K562 (cell line): ENCODE measurements at regions not wholly inside any gene's neighbourhood (a gene's known extent, or its start where the extent isn't known, plus 50 kb on each side); places are given as distances from the start of the nearest gene placed in this dataset.

Experiments used
- ATAC-seq: fragments of 200-7000 bp; cut with Tn5 transposase; 3 replicates; pipeline ENCODE4 v1.9.1; 2020; ENCODE audit warnings: moderate library complexity
- BruUV-seq: library from RNA; stranded (reverse); fragments of 400-500 nt; replicated peaks from 2 replicates; lab custom pipeline; 2021; lab: Mats Ljungman, UMichigan
- CTCF ChIA-PET: fragments of 300-600 bp; formaldehyde crosslinking; extraction: SDS; loops from one replicate; lab custom pipeline; 2021; ENCODE audit warnings: low intra/inter-chr PET ratio; lab: Yijun Ruan, JAX
- POLR2A ChIA-PET: fragments of 300-600, 350-650 bp; sonication (Branson Sonifier 250); formaldehyde crosslinking; extraction: SDS; loops from one replicate; lab custom pipeline; 2021; ENCODE audit warnings: antibody characterized with exemption, inconsistent platforms; lab: Yijun Ruan, JAX
- DNase-seq, 4 experiments: peaks; one replicate each; pipeline versions ENCODE4 v3.0.0 to v3.0.0-alpha.2; 2011 to 2018; ENCODE audit warnings: low spot score in 3 of 4, mixed read lengths in 3 of 4; ENCODE audit errors: extremely low read depth in 1 of 4
- FAIRE-seq: peaks from 2 replicates; lab custom pipeline; 2011; peaks lifted over from hg19 to GRCh38; lab: Jason Lieb, UNC
- H2AFZ ChIP-seq: 2 replicates; pipeline ENCODE4 v1.6.0; 2011; ENCODE audit warnings: low read depth, low read length, control low read depth, inconsistent platforms
- H3K27ac ChIP-seq: fragments of 200-600 bp; 3 replicates; pipeline ENCODE4 v1.8.0; 2011; ENCODE audit warnings: low read depth, mild to moderate bottlenecking, control low read depth, inconsistent platforms, low read length, moderate library complexity, mixed read lengths; ENCODE audit errors: extremely low read depth
- H3K27me3 ChIP-seq, 2 experiments: fragments of 300-600 bp in 1 of 2; 2 replicates in 1 of 2; 3 replicates in 1 of 2; pipeline versions ENCODE4 v1.6.0 to v1.8.0; 2011; ENCODE audit warnings: inconsistent platforms in 2 of 2, low read length in 2 of 2, mild to moderate bottlenecking in 1 of 2, mixed read lengths in 1 of 2, moderate library complexity in 1 of 2; ENCODE audit not compliant: control insufficient read depth in 2 of 2, insufficient read depth in 2 of 2
- H3K36me3 ChIP-seq: fragments of 300-600 bp; 3 replicates; pipeline ENCODE4 v1.8.0; 2011; ENCODE audit warnings: mild to moderate bottlenecking, low read length, inconsistent platforms; ENCODE audit not compliant: control insufficient read depth, insufficient read depth
- H3K4me1 ChIP-seq, 2 experiments: fragments of 200-600 bp in 1 of 2; replicated peaks in 1 of 2; 2 replicates in 1 of 2; 3 replicates in 1 of 2; pipeline versions ENCODE4 v1.5.1 to v1.8.0; 2011; ENCODE audit warnings: inconsistent platforms in 2 of 2, low read length in 2 of 2, mild to moderate bottlenecking in 1 of 2, mixed read lengths in 1 of 2, moderate library complexity in 1 of 2; ENCODE audit not compliant: control insufficient read depth in 2 of 2, insufficient read depth in 2 of 2
- H3K4me2 ChIP-seq: 2 replicates; pipeline ENCODE4 v1.6.1; 2011; ENCODE audit warnings: low read length, control low read depth, inconsistent platforms, mixed read lengths; ENCODE audit not compliant: insufficient read depth
- H3K4me3 ChIP-seq: fragments of 200-600 bp; sonication (generic), shearing (Covaris generic); 2 replicates; pipeline ENCODE4 v1.5.1; 2016; ENCODE audit warnings: control low read depth, inconsistent platforms
- H3K79me2 ChIP-seq: fragments of 200-600 bp; 3 replicates; pipeline ENCODE4 v1.8.0; 2011; ENCODE audit warnings: low read length, inconsistent platforms; ENCODE audit not compliant: control insufficient read depth, insufficient read depth
- H3K9ac ChIP-seq, 2 experiments: 2 replicates each; pipeline versions ENCODE4 v1.6.0 to v1.6.1; 2011; ENCODE audit warnings: low read depth in 2 of 2, low read length in 2 of 2, control low read depth in 1 of 2, inconsistent platforms in 1 of 2, mild to moderate bottlenecking in 1 of 2, mixed read lengths in 1 of 2; ENCODE audit not compliant: insufficient read depth in 1 of 2
- H3K9me1 ChIP-seq: one replicate; pipeline ENCODE4 v1.6.0; 2011; ENCODE audit warnings: inconsistent platforms, mild to moderate bottlenecking, low read length, moderate library complexity; ENCODE audit not compliant: control insufficient read depth, insufficient read depth
- H3K9me3 ChIP-seq: replicated peaks from 2 replicates; pipeline ENCODE4 v1.5.1; 2011; ENCODE audit warnings: low read depth, low read length, inconsistent platforms; ENCODE audit not compliant: control insufficient read depth, insufficient read depth
- H4K20me1 ChIP-seq: replicated peaks from 2 replicates; pipeline ENCODE4 v1.6.1; 2011; ENCODE audit warnings: low read length, inconsistent platforms, mixed read lengths; ENCODE audit not compliant: control insufficient read depth, insufficient read depth
- ARNT ChIP-seq, 2 experiments: fragments of 450-650 bp; IDR thresholded peaks; 2 replicates each; pipeline ENCODE4 v1.6.1; 2016; ENCODE audit warnings: mild to moderate bottlenecking in 1 of 2
- ASH1L ChIP-seq: fragments of 450-650 bp; IDR thresholded peaks from 2 replicates; pipeline ENCODE4 v1.6.1; 2018; ENCODE audit warnings: borderline replicate concordance, mild to moderate bottlenecking, low read depth; ENCODE audit not compliant: partially characterized antibody
- BMI1 ChIP-seq: fragments of 150-350 bp; IDR thresholded peaks from 2 replicates; pipeline ENCODE4 v1.6.1; 2014; ENCODE audit warnings: low read length
- HLTF ChIP-seq: fragments of 450-650 bp; IDR thresholded peaks from 2 replicates; pipeline ENCODE4 v1.6.1; 2016
- IRF2 ChIP-seq: sonication (generic); formaldehyde crosslinking; IDR thresholded peaks from 2 replicates; pipeline ENCODE4 v1.8.1; 2022; ENCODE audit warnings: mild to moderate bottlenecking, missing genetic modification reagents
- MLX ChIP-seq, 2 experiments: fragments of 450-650 bp in 1 of 2; sonication (generic) in 1 of 2; formaldehyde crosslinking; conservative IDR thresholded peaks; 2 replicates each; pipeline versions ENCODE4 v1.4.0 to v1.8.1; 2020 to 2022; ENCODE audit warnings: mild to moderate bottlenecking in 1 of 2, missing genetic modification reagents in 1 of 2
- NONO ChIP-seq, 2 experiments: fragments of 200-400 bp in 1 of 2; fragments of 450-650 bp in 1 of 2; formaldehyde crosslinking in 1 of 2; IDR thresholded peaks; 2 replicates each; pipeline ENCODE4 v1.6.1; 2017; ENCODE audit warnings: low read depth in 2 of 2, mild to moderate bottlenecking in 2 of 2, moderate library complexity in 2 of 2, low read length in 1 of 2
- NR3C1 ChIP-seq: sonication (generic); formaldehyde crosslinking; IDR thresholded peaks from 2 replicates; pipeline ENCODE4 v1.8.1; 2022; ENCODE audit warnings: missing genetic modification reagents
- NRF1 ChIP-seq, 2 experiments: fragments of 450-650 bp; IDR thresholded peaks in 1 of 2; conservative IDR thresholded peaks in 1 of 2; 2 replicates each; pipeline ENCODE4 v1.6.1; 2014; ENCODE audit warnings: mild to moderate bottlenecking in 2 of 2
- PPARD ChIP-seq: fragments of 250-450 bp; sonication (Bioruptor Pico); IDR thresholded peaks from 2 replicates; pipeline ENCODE4 v1.8.0; 2022; ENCODE audit warnings: inconsistent platforms, mild to moderate bottlenecking, moderate library complexity
- RBM22 ChIP-seq: fragments of 200-400 bp; formaldehyde crosslinking; IDR thresholded peaks from 2 replicates; pipeline ENCODE4 v1.6.1; 2018; ENCODE audit warnings: low read length, low read depth; ENCODE audit not compliant: poor library complexity, severe bottlenecking
- SUPT5H ChIP-seq: fragments of 450-650 bp; IDR thresholded peaks from 2 replicates; pipeline ENCODE4 v1.6.1; 2016
- TAF1 ChIP-seq: IDR thresholded peaks from 2 replicates; pipeline ENCODE4 v1.6.1; 2011; ENCODE audit warnings: mild to moderate bottlenecking, low read length, moderate library complexity; ENCODE audit not compliant: insufficient read depth, control insufficient read depth, severe bottlenecking; ENCODE audit errors: extremely low read depth
- TFE3 ChIP-seq: fragments of 450-650 bp; formaldehyde crosslinking; IDR thresholded peaks from 2 replicates; pipeline ENCODE4 v1.4.0; 2020; ENCODE audit warnings: mild to moderate bottlenecking, mixed read lengths
- TOE1 ChIP-seq, 2 experiments: fragments of 450-650 bp in 1 of 2; sonication (generic) in 1 of 2; formaldehyde crosslinking in 1 of 2; IDR thresholded peaks; 2 replicates each; pipeline versions ENCODE4 v1.7.1 to v1.8.0; 2016 to 2022; ENCODE audit warnings: borderline replicate concordance in 2 of 2, mild to moderate bottlenecking in 2 of 2, antibody characterized with exemption in 1 of 2, inconsistent platforms in 1 of 2, low read depth in 1 of 2, missing genetic modification reagents in 1 of 2, moderate library complexity in 1 of 2
- ZNF655 ChIP-seq: fragments of 250-450 bp; sonication (Bioruptor Pico); IDR thresholded peaks from 2 replicates; pipeline ENCODE4 v1.5.0; 2021
- WGBS: fragments of 100-300 bp; shearing (Covaris generic); methylation state at CpG from one replicate; pipeline ENCODE4 v1.1.6; 2016; ENCODE audit warnings: low coverage, mixed read lengths; ENCODE audit not compliant: insufficient coverage; ENCODE audit errors: missing lambda C conversion rate; 5-methylcytosine and 5-hydroxymethylcytosine counted together
- in situ Hi-C: fragments of 300-500 bp; cut with MboI; formaldehyde crosslinking; loops from 4 replicates; pipeline ENCODE4 v1.15.0; 2018; ENCODE audit warnings: inconsistent platforms, mixed read lengths
- intact Hi-C: fragments of 100-400 bp; cut with micrococcal nuclease; formaldehyde crosslinking; loops from 2 replicates; pipeline ENCODE4 v1.14.2; 2022

DNA sequence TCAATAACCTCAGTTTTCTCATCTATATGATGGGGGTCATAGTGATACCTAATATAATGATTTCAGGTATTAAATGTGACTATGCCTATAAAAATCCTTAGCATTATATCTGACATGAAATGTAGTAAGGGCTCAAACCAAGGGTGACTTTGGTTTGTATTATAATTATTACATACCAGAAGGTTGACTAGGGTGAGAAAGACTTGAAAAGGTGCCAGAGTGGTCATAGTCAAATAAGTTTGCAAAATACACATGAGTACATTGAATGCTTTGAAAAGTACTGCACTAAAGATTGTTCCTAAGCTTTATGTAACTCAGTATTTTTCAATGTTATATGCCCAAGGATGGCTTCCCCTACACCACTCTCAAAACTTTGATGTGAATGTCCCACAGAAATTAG, 297.2 kb downstream of the ARPP21 start (continued):
- TF ChIP-seq MLX (CRISPR knock-in tag; conservative IDR thresholded peaks at IDR 0.05) (no peak), ZNF655 (no peak), TFE3 (no peak), TAF1 (no peak)

DNA sequence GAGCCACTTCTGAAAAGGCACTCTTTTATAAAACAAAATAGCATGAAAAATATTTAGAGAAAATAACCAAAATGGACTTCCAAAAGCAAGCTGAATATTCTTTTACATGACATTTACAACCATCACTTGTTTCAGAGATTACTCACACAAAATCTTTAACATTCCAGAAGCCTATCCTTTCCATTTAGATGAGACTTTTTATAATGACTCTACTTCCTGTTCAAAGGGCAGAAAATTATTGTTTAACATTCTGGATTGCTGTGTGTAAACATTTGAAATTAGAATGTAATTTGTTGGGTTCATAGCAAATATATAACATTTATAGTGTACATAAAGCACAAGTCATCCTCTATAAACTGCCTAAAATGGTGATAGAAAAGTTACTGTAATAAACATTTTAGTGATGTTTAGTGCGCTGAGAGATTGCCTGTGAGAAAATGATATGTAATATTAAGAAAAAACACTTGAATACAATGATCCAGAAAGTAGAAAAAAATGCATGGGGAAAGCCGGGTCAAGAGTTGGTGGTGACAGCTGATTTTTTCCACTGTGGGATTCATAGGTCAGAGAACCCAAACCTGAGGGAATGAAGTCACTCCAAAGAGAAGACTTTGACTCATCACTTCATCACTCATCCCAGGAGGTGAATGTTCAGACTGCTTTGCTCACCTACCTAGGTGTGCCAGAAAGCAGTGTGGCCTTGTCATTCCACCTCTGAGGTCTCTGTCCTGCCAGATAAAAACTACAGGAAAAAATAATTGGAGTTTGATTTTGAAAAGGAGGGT, 305.8 kb downstream of the ARPP21 start:
- ChIA-PET POLR2A (no interaction called here), CTCF (no interaction called here)
- FAIRE-seq (no peak), ATAC-seq (no peak), DNase-seq (no peak)
- no peak overlapping the region for H3K4me2 ChIP-seq
- H4K20me1 ChIP-seq: no peaks in the 10 kb centered on the region
- no peaks in the 10 kb centered on the region for H3K9me3 ChIP-seq
- no peaks in the 10 kb centered on the region for H3K4me1 ChIP-seq
- H3K9me1 ChIP-seq: no peaks in the 10 kb centered on the region
- H3K27me3 ChIP-seq: no peaks in the 10 kb centered on the region
- H3K36me3 ChIP-seq: no peaks in the 10 kb centered on the region
- H3K4me3 ChIP-seq: no peak overlapping the region
- WGBS: 2% methylated on average over 2 of the region's 2 CpGs
- no TSS peak for BruUV-seq
- H2AFZ ChIP-seq: no peak overlapping the region
- no peak overlapping the region for H3K27ac ChIP-seq
- H3K9ac ChIP-seq: no peak overlapping the region
- intact Hi-C loops: no loop called here
- no peaks in the 10 kb centered on the region for H3K79me2 ChIP-seq
- in situ Hi-C loops: no loop called here
- TF ChIP-seq ARNT (IDR thresholded peaks at IDR 0.05) (no peak), NRF1 (conservative IDR thresholded peaks at IDR 0.05 in 1 of 2, IDR thresholded peaks at IDR 0.05 in 1 of 2) (no peak), SUPT5H (no peak), TOE1 (IDR thresholded peaks at IDR 0.05; ENCODE audit: borderline replicate concordance) (no peak), TOE1 (CRISPR knock-in tag; IDR thresholded peaks at IDR 0.05; ENCODE audit: borderline replicate concordance, low read depth) (no peak), ASH1L (no peak), RBM22 (no peak), IRF2 (CRISPR knock-in tag) (no peak), HLTF (no peak), BMI1 (no peak), NR3C1 (CRISPR knock-in tag) (no peak), PPARD (CRISPR knock-in tag) (no peak), NONO (IDR thresholded peaks at IDR 0.05; ENCODE audit: low read depth in 2 of 2, low read length in 1 of 2) (no peak)
